H1 (cell line): ENCODE measurements at regions not wholly inside any gene's neighbourhood (a gene's known extent, or its start where the extent isn't known, plus 50 kb on each side); places are given as distances from the start of the nearest gene placed in this dataset.

Experiments
- CTCF ChIA-PET: fragments of 300-600 bp; sonication (Branson Sonifier 250); formaldehyde crosslinking; loops from one replicate; lab custom pipeline; 2021; ENCODE audit not compliant: partially characterized antibody; lab: Charles Lee
- POLR2A ChIA-PET: fragments of 300-600 bp; sonication (Branson Sonifier 250); formaldehyde crosslinking; loops from one replicate; lab custom pipeline; 2021; ENCODE audit warnings: inconsistent platforms; ENCODE audit not compliant: partially characterized antibody; lab: Charles Lee
- DNase-seq, 2 experiments: peaks; one replicate each; pipeline versions ENCODE4 v3.0.0 to v3.0.0-alpha.2; 2010 to 2022; ENCODE audit warnings: low spot score in 2 of 2, low read depth in 1 of 2, mixed read lengths in 1 of 2
- FAIRE-seq: peaks from 2 replicates; lab custom pipeline; 2011; peaks lifted over from hg19 to GRCh38; lab: Jason Lieb, UNC
- H2AFZ ChIP-seq: 2 replicates; pipeline ENCODE4 v1.8.1; 2012; ENCODE audit warnings: low read length, inconsistent platforms
- H2AK5ac ChIP-seq: 2 replicates; pipeline ENCODE4 v1.6.1; 2013; ENCODE audit warnings: low read depth, low read length
- H2BK120ac ChIP-seq: replicated peaks from 2 replicates; pipeline ENCODE3; 2013; ENCODE audit warnings: low read depth, low read length, inconsistent platforms
- H2BK12ac ChIP-seq: 2 replicates; pipeline ENCODE4 v1.6.1; 2013; ENCODE audit warnings: low read depth, low read length
- H2BK15ac ChIP-seq: 2 replicates; pipeline ENCODE4 v1.6.1; 2013; ENCODE audit warnings: low read length
- H2BK20ac ChIP-seq: 2 replicates; pipeline ENCODE4 v1.6.1; 2013; ENCODE audit warnings: low read length
- H2BK5ac ChIP-seq: 2 replicates; pipeline ENCODE4 v1.6.1; 2013; ENCODE audit warnings: low read depth, low read length
- H3K14ac ChIP-seq: 2 replicates; pipeline ENCODE4 v1.6.1; 2013; ENCODE audit warnings: inconsistent platforms; ENCODE audit not compliant: insufficient read length
- H3K18ac ChIP-seq: 2 replicates; pipeline ENCODE4 v1.6.1; 2013; ENCODE audit warnings: low read length; ENCODE audit errors: extremely low read depth
- H3K23ac ChIP-seq: 2 replicates; pipeline ENCODE4 v1.6.1; 2013; ENCODE audit warnings: inconsistent platforms; ENCODE audit not compliant: insufficient read length
- H3K23me2 ChIP-seq: 2 replicates; pipeline ENCODE4 v1.6.1; 2013; ENCODE audit warnings: low read depth, low read length
- H3K27ac ChIP-seq: 2 replicates; pipeline ENCODE4 v1.6.1; 2011; ENCODE audit warnings: low read depth, low read length, inconsistent platforms
- H3K27me3 ChIP-seq, 4 experiments: replicated peaks in 1 of 4; 1 replicate in 1 of 4; 2 replicates in 3 of 4; pipeline versions ENCODE4 v1.6.1 to v1.8.1; 2011 to 2013; ENCODE audit warnings: low read length in 3 of 4, mild to moderate bottlenecking in 3 of 4, inconsistent platforms in 2 of 4, mixed read lengths in 2 of 4, moderate library complexity in 1 of 4; ENCODE audit not compliant: control insufficient read depth in 3 of 4, insufficient read depth in 3 of 4; ENCODE audit errors: extremely low read depth in 1 of 4
- H3K36me3 ChIP-seq, 4 experiments: 2 replicates each; pipeline versions ENCODE4 v1.6.1 to v1.8.1; 2011 to 2013; ENCODE audit warnings: mild to moderate bottlenecking in 4 of 4, low read length in 3 of 4, moderate library complexity in 2 of 4, control low read depth in 1 of 4, inconsistent platforms in 1 of 4; ENCODE audit not compliant: insufficient read depth in 4 of 4, control insufficient read depth in 2 of 4
- H3K4ac ChIP-seq: replicated peaks from 2 replicates; pipeline ENCODE3; 2013; ENCODE audit warnings: low read length, low read depth, mixed read lengths, inconsistent platforms; ENCODE audit not compliant: insufficient read length
- H3K4me1 ChIP-seq, 4 experiments: replicated peaks in 1 of 4; 1 replicate in 1 of 4; 2 replicates in 3 of 4; pipeline versions ENCODE4 v1.6.1 to v1.8.1; 2011 to 2013; ENCODE audit warnings: low read length in 3 of 4, inconsistent platforms in 2 of 4, mixed read lengths in 1 of 4; ENCODE audit not compliant: insufficient read depth in 4 of 4, control insufficient read depth in 3 of 4
- H3K4me2 ChIP-seq, 2 experiments: 2 replicates each; pipeline versions ENCODE4 v1.6.1 to v1.8.1; 2011 to 2013; ENCODE audit warnings: low read depth in 2 of 2, low read length in 2 of 2, control low read depth in 1 of 2, inconsistent platforms in 1 of 2, mild to moderate bottlenecking in 1 of 2; ENCODE audit not compliant: insufficient read depth in 1 of 2
- H3K4me3 ChIP-seq, 4 experiments: fragments of 200-600, 300-600 bp in 1 of 4; sonication (generic), shearing (Covaris generic), sonication (Bioruptor Twin) in 1 of 4; 2 replicates each; pipeline versions ENCODE4 v1.5.1 to v1.8.1; 2011 to 2016; ENCODE audit warnings: low read length in 4 of 4, low read depth in 3 of 4, control low read depth in 2 of 4, inconsistent platforms in 2 of 4, mild to moderate bottlenecking in 2 of 4, mixed read lengths in 1 of 4, moderate library complexity in 1 of 4; ENCODE audit not compliant: insufficient read depth in 2 of 4; ENCODE audit errors: extremely low read depth in 1 of 4
- H3K56ac ChIP-seq: replicated peaks from 2 replicates; pipeline ENCODE3; 2013; ENCODE audit warnings: low read depth, mild to moderate bottlenecking, mixed read lengths, low read length, inconsistent platforms; ENCODE audit not compliant: insufficient read length
- H3K79me1 ChIP-seq: 2 replicates; pipeline ENCODE4 v1.6.1; 2013; ENCODE audit warnings: low read depth, low read length, control low read depth
- H3K79me2 ChIP-seq, 2 experiments: 2 replicates each; pipeline versions ENCODE4 v1.6.1 to v1.8.1; 2012 to 2013; ENCODE audit warnings: low read length in 2 of 2, mild to moderate bottlenecking in 2 of 2, inconsistent platforms in 1 of 2; ENCODE audit not compliant: insufficient read depth in 2 of 2, control insufficient read depth in 1 of 2
- H3K9ac ChIP-seq, 4 experiments: replicated peaks in 1 of 4; 1 replicate in 1 of 4; 2 replicates in 3 of 4; pipeline versions ENCODE4 v1.6.1 to v1.8.1; 2011 to 2013; ENCODE audit warnings: low read depth in 3 of 4, low read length in 3 of 4, control low read depth in 2 of 4, mild to moderate bottlenecking in 2 of 4, moderate library complexity in 2 of 4, inconsistent platforms in 1 of 4; ENCODE audit errors: extremely low read depth in 1 of 4
- H3K9me3 ChIP-seq, 2 experiments: 2 replicates each; pipeline versions ENCODE4 v1.6.1 to v1.8.1; 2012 to 2013; ENCODE audit warnings: mild to moderate bottlenecking in 2 of 2, moderate library complexity in 2 of 2, control low read depth in 1 of 2, inconsistent platforms in 1 of 2, low read depth in 1 of 2, low read length in 1 of 2, mixed read lengths in 1 of 2; ENCODE audit not compliant: insufficient read depth in 2 of 2
- H4K20me1 ChIP-seq, 2 experiments: replicated peaks in 1 of 2; 2 replicates each; pipeline versions ENCODE3 to v1.8.1; 2011 to 2013; ENCODE audit warnings: inconsistent platforms in 2 of 2, low read length in 2 of 2, mild to moderate bottlenecking in 1 of 2; ENCODE audit not compliant: insufficient read depth in 2 of 2, control insufficient read depth in 1 of 2
- H4K5ac ChIP-seq: 2 replicates; pipeline ENCODE4 v1.6.1; 2013; ENCODE audit warnings: low read length, low read depth, mixed read lengths, inconsistent platforms; ENCODE audit not compliant: insufficient read length
- H4K8ac ChIP-seq: 2 replicates; pipeline ENCODE4 v1.8.0; 2013; ENCODE audit warnings: mild to moderate bottlenecking, moderate library complexity, low read length, inconsistent platforms; ENCODE audit not compliant: insufficient read depth; ENCODE audit errors: extremely low read depth
- H4K91ac ChIP-seq: replicated peaks from 2 replicates; pipeline ENCODE3; 2013; ENCODE audit warnings: low read length, mixed read lengths, inconsistent platforms; ENCODE audit not compliant: insufficient read length
- GABPA ChIP-seq: IDR thresholded peaks from 2 replicates; pipeline ENCODE4 v1.6.1; 2011; ENCODE audit warnings: mild to moderate bottlenecking, low read length, moderate library complexity, borderline replicate concordance; ENCODE audit not compliant: insufficient read depth
- WGBS, 2 experiments: shearing (Covaris generic) in 1 of 2; methylation state at CpG; one replicate each; pipeline versions ENCODE4 v1.1.6 to v1.1.7; 2013 to 2015; ENCODE audit warnings: low lambda C conversion rate in 2 of 2, mixed read lengths in 2 of 2, inconsistent platforms in 1 of 2, low coverage in 1 of 2, missing lambda C conversion rate in 1 of 2; ENCODE audit not compliant: insufficient replicate concordance in 2 of 2, insufficient coverage in 1 of 2, insufficient read length in 1 of 2; ENCODE audit errors: extremely low coverage in 1 of 2, missing lambda C conversion rate in 1 of 2; 5-methylcytosine and 5-hydroxymethylcytosine counted together

DNA sequence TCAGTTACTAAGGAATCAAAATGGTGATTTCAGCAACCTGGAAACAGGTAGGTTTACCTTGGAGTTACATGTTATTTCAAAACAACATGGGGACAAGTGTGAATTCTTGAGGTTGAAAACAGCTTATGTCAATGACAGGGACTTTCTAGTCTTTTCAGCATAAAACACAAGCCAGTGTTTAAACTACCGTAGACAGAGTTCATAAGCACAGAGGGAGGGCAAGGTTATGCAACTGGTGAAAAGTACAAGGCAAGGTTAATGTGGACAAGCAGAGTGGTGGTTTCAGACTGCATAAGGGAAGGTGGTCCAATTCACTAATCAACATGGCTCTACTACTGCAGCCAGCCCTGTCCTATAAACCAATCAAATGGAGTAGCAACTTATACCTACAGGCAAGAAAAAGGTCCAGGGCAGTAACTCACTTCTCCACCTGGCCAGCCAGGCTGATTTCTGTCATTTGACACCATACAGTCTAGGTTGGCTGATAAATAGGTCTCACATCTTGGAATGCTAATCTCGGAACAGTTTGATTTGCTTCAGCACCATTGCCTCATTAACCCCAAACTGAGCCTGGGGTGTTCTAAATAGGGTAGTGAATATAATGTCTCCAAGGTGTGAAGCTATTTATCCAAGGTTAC lies 250.3 kb upstream of the PROX1 start:
- Histone ChIP-seq H2BK5ac (no peak overlapping the region), H2BK20ac (no peak overlapping the region), H3K4me2 (no peak overlapping the region), H2AK5ac (no peak overlapping the region), H3K56ac (no peak overlapping the region), H3K14ac (no peak overlapping the region), H3K23me2 (no peaks in the 10 kb centered on the region; the same call in 1 of the 2 replicates), H3K4me1 (no peaks in the 10 kb centered on the region), H3K23ac (no peak overlapping the region), H3K36me3 (no peaks in the 10 kb centered on the region), H3K27ac (no peak overlapping the region), H3K9me3 (no peaks in the 10 kb centered on the region), H4K91ac (no peak overlapping the region), H4K5ac (no peak overlapping the region), H3K4ac (no peak overlapping the region), H3K79me1 (no peaks in the 10 kb centered on the region), H4K8ac (no peak overlapping the region), H2BK15ac (no peak overlapping the region), H3K27me3 (no peaks in the 10 kb centered on the region; a peak in 1 of 7 replicates), H4K20me1 (no peaks in the 10 kb centered on the region), H2AFZ (no peak overlapping the region), H3K18ac (no peak overlapping the region), H3K79me2 (no peaks in the 10 kb centered on the region), H3K9ac (peak overlapping the region in 1 of 4 experiments; percentile 13; a peak in 1 of 7 replicates), H2BK12ac (no peak overlapping the region), H3K4me3 (no peak overlapping the region), H2BK120ac (no peak overlapping the region)
- CTCF ChIA-PET: interaction anchor here (0.9 to 1.4 kb wide), 4 partner anchors 8 to 364 kb away, joined by 3 to 4 read pairs (median 4); no protein-coding TSS in a partner anchor
- POLR2A ChIA-PET: no interaction called here
- DNase-seq (no peak), FAIRE-seq (no peak)
- WGBS, 2 experiments: 93% methylated on average over 2 of the region's 2 CpGs; no CpG with 5 or more reads in 1 of the 2 experiments
- no peak for TF ChIP-seq GABPA
